IMR-90 (cell line): ENCODE measurements at regions not wholly inside any gene's neighbourhood (a gene's known extent, or its start where the extent isn't known, plus 50 kb on each side); places are given as distances from the start of the nearest gene placed in this dataset.

ENCODE experiments used
- ATAC-seq: fragments of 200-7000 bp; cut with Tn5 transposase; 2 replicates; pipeline ENCODE4 v1.9.1; 2020; ENCODE audit warnings: low read depth, mild to moderate bottlenecking, moderate library complexity
- BruUV-seq: library from RNA; stranded (reverse); fragments of 400-500 nt; replicated peaks from 2 replicates; lab custom pipeline; 2021; lab: Mats Ljungman, UMichigan
- CTCF ChIA-PET: fragments of 300-600 bp; formaldehyde crosslinking; extraction: SDS; loops from one replicate; lab custom pipeline; 2021; ENCODE audit warnings: antibody characterized with exemption; lab: Yijun Ruan, JAX
- POLR2A ChIA-PET: fragments of 300-600 bp; sonication (Branson Sonifier 250); formaldehyde crosslinking; loops from one replicate; lab custom pipeline; 2022; ENCODE audit warnings: antibody characterized with exemption; ENCODE audit not compliant: unreplicated experiment; lab: Charles Lee
- DNase-seq: peaks from one replicate; pipeline ENCODE4 v3.0.0; 2013
- H2AFZ ChIP-seq: replicated peaks from 2 replicates; pipeline ENCODE3; 2013; ENCODE audit warnings: low read length, mild to moderate bottlenecking; ENCODE audit not compliant: poor library complexity
- H2AK5ac ChIP-seq: 2 replicates; pipeline ENCODE4 v1.6.1; 2013; ENCODE audit warnings: low read depth, low read length, inconsistent platforms
- H2AK9ac ChIP-seq: replicated peaks from 2 replicates; pipeline ENCODE3; 2013; ENCODE audit warnings: mild to moderate bottlenecking, low read depth, low read length, moderate library complexity; ENCODE audit not compliant: poor library complexity
- H2BK120ac ChIP-seq: 2 replicates; pipeline ENCODE4 v1.6.1; 2013; ENCODE audit warnings: low read depth, low read length, inconsistent platforms
- H2BK15ac ChIP-seq: 3 replicates; pipeline ENCODE4 v1.6.1; 2013; ENCODE audit warnings: low read depth, low read length, inconsistent platforms
- H2BK20ac ChIP-seq: 2 replicates; pipeline ENCODE4 v1.6.1; 2013; ENCODE audit warnings: low read depth, mild to moderate bottlenecking, inconsistent platforms, low read length, moderate library complexity
- H2BK5ac ChIP-seq: 2 replicates; pipeline ENCODE4 v1.6.1; 2013; ENCODE audit warnings: mild to moderate bottlenecking, low read depth, low read length, inconsistent platforms; ENCODE audit not compliant: poor library complexity, severe bottlenecking
- H3K14ac ChIP-seq: replicated peaks from 2 replicates; pipeline ENCODE4 v1.6.1; 2013; ENCODE audit warnings: low read depth, low read length, inconsistent platforms
- H3K18ac ChIP-seq: 2 replicates; pipeline ENCODE4 v1.6.1; 2013; ENCODE audit warnings: low read depth, low read length, control low read depth
- H3K23ac ChIP-seq: 2 replicates; pipeline ENCODE4 v1.6.1; 2013; ENCODE audit warnings: low read depth, low read length, inconsistent platforms
- H3K27ac ChIP-seq: 2 replicates; pipeline ENCODE4 v1.5.1; 2013; ENCODE audit warnings: mild to moderate bottlenecking, control low read depth, low read length; ENCODE audit not compliant: insufficient read depth
- H3K27me3 ChIP-seq: 2 replicates; pipeline ENCODE4 v1.6.1; 2013; ENCODE audit warnings: low read length; ENCODE audit not compliant: control insufficient read depth, insufficient read depth
- H3K36me3 ChIP-seq: 2 replicates; pipeline ENCODE4 v1.6.1; 2013; ENCODE audit warnings: low read length, mixed read lengths; ENCODE audit not compliant: control insufficient read depth, insufficient read depth
- H3K4ac ChIP-seq: 2 replicates; pipeline ENCODE4 v1.6.1; 2013; ENCODE audit warnings: low read depth, low read length, inconsistent platforms
- H3K4me1 ChIP-seq: 2 replicates; pipeline ENCODE4 v1.6.1; 2013; ENCODE audit warnings: low read length, mixed read lengths; ENCODE audit not compliant: control insufficient read depth, insufficient read depth
- H3K4me2 ChIP-seq: 2 replicates; pipeline ENCODE4 v1.6.1; 2013; ENCODE audit warnings: low read depth, mild to moderate bottlenecking, control low read depth, low read length, moderate library complexity
- H3K4me3 ChIP-seq: 2 replicates; pipeline ENCODE4 v1.5.1; 2013; ENCODE audit warnings: low read depth, mild to moderate bottlenecking, control low read depth, low read length, moderate library complexity; ENCODE audit not compliant: insufficient read depth
- H3K56ac ChIP-seq: 2 replicates; pipeline ENCODE4 v1.6.1; 2013; ENCODE audit warnings: low read length, inconsistent platforms; ENCODE audit not compliant: insufficient read depth; ENCODE audit errors: extremely low read depth
- H3K79me1 ChIP-seq, 2 experiments: 2 replicates each; pipeline ENCODE4 v1.6.1; 2013; ENCODE audit warnings: low read length in 2 of 2, inconsistent platforms in 1 of 2, low read depth in 1 of 2
- H3K9ac ChIP-seq: 2 replicates; pipeline ENCODE4 v1.6.1; 2013; ENCODE audit warnings: low read depth, low read length, control low read depth
- H3K9me1 ChIP-seq: 2 replicates; pipeline ENCODE4 v1.6.1; 2013; ENCODE audit warnings: low read length, inconsistent platforms; ENCODE audit not compliant: insufficient read depth
- H3K9me3 ChIP-seq: 2 replicates; pipeline ENCODE4 v1.6.1; 2013; ENCODE audit warnings: low read length; ENCODE audit not compliant: control insufficient read depth, insufficient read depth
- H4K20me1 ChIP-seq: 2 replicates; pipeline ENCODE4 v1.6.1; 2013; ENCODE audit warnings: low read length, inconsistent platforms; ENCODE audit not compliant: insufficient read depth
- H4K5ac ChIP-seq: 2 replicates; pipeline ENCODE4 v1.6.1; 2013; ENCODE audit warnings: mild to moderate bottlenecking, low read depth, low read length, control low read depth
- H4K8ac ChIP-seq, 2 experiments: 2 replicates each; pipeline ENCODE4 v1.6.1; 2013; ENCODE audit warnings: low read depth in 2 of 2, low read length in 2 of 2, control low read depth in 1 of 2, inconsistent platforms in 1 of 2
- H4K91ac ChIP-seq: 2 replicates; pipeline ENCODE4 v1.6.1; 2013; ENCODE audit warnings: low read depth, low read length, inconsistent platforms; ENCODE audit not compliant: insufficient read depth
- CEBPB ChIP-seq: IDR thresholded peaks from 2 replicates; pipeline ENCODE4 v1.6.1; 2012; ENCODE audit warnings: low read depth, low read length, improper control_type of control experiment
- POLR2A ChIP-seq: IDR thresholded peaks from 2 replicates; pipeline ENCODE4 v1.6.1; 2012; ENCODE audit warnings: mild to moderate bottlenecking, low read depth, low read length
- RCOR1 ChIP-seq: IDR thresholded peaks from 2 replicates; pipeline ENCODE4 v1.6.1; 2012; ENCODE audit warnings: mild to moderate bottlenecking, low read length, improper control_type of control experiment; ENCODE audit not compliant: insufficient replicate concordance
- RFX5 ChIP-seq: IDR thresholded peaks from 2 replicates; pipeline ENCODE4 v1.8.0; 2012; ENCODE audit warnings: low read depth, mild to moderate bottlenecking, low read length, moderate library complexity
- WGBS, 2 experiments: methylation state at CpG; one replicate each; pipeline versions ENCODE4 v1.1.5 to v1.1.7; 2013; ENCODE audit warnings: missing lambda C conversion rate in 2 of 2; ENCODE audit not compliant: insufficient read length in 1 of 2; ENCODE audit errors: extremely low coverage in 2 of 2; 5-methylcytosine and 5-hydroxymethylcytosine counted together
- dilution Hi-C: fragments of 300-500 bp; cut with HindIII; formaldehyde crosslinking; loops from one replicate; pipeline ENCODE4 v1.14.3; 2018; ENCODE audit warnings: low sequenced_read_pairs; ENCODE audit not compliant: unreplicated experiment
- in situ Hi-C: fragments of 300-500 bp; cut with MboI; formaldehyde crosslinking; loops from 3 replicates; pipeline ENCODE4 v1.14.3; 2019; ENCODE audit warnings: low sequenced_read_pairs, inconsistent platforms, mixed read lengths
- intact Hi-C: fragments of 100-400 bp; cut with micrococcal nuclease; formaldehyde crosslinking; loops from 2 replicates; pipeline ENCODE4 v1.10.0; 2022
- TF ChIP-seq, protein P1 (sequence below): conservative IDR thresholded peaks from 2 replicates; pipeline ENCODE4 v1.5.1; 2012; ENCODE audit warnings: mild to moderate bottlenecking, low read depth, low read length, improper control_type of control experiment

DNA sequence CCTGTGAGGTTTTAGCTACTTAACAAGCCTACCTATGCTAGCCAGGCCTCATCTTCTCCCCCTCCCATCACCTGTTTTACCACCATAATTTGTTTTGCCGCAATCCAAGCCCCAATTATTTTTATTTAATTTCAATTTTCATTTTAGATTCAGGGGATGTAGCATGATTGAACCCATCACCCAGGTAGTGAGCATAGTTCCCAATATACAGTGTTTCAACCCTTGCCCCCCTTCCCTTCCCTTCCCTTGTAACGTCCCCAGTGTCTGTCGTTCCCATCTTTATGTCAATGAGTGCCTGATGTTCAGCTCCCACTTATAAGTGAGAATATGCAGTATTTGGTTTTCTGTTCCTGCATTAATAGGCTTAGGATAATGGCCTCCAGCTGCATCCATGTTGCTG, 885.0 kb downstream of the UQCRFS1 start:
- DNase-seq, result no peak
- Histone ChIP-seq H2AFZ (no peak overlapping the region), H3K4me3 (no peak overlapping the region), H3K56ac (no peak overlapping the region), H2AK5ac (no peak overlapping the region), H2BK15ac (no peak overlapping the region), H4K5ac (no peak overlapping the region), H3K9me3 (peaks cover 6% of the 10 kb centered on the region), H2AK9ac (no peak overlapping the region), H3K4me1 (no peaks in the 10 kb centered on the region), H3K27ac (no peak overlapping the region), H3K18ac (no peak overlapping the region), H3K9ac (no peak overlapping the region), H3K79me1 (no peaks in the 10 kb centered on the region), H2BK20ac (no peak overlapping the region), H4K8ac (no peak overlapping the region), H2BK120ac (no peak overlapping the region), H3K9me1 (no peaks in the 10 kb centered on the region), H4K91ac (no peak overlapping the region), H4K20me1 (no peaks in the 10 kb centered on the region), H3K4ac (no peak overlapping the region), H3K4me2 (no peak overlapping the region), H2BK5ac (no peak overlapping the region), H3K14ac (no peak overlapping the region), H3K23ac (no peak overlapping the region), H3K27me3 (no peaks in the 10 kb centered on the region), H3K36me3 (no peaks in the 10 kb centered on the region)
- no peak for ATAC-seq
- intact Hi-C loops (no loop called here), in situ Hi-C loops (no loop called here), dilution Hi-C loops (no loop called here)
- CTCF ChIA-PET, result no interaction called here
- TF ChIP-seq RCOR1 (no peak), CEBPB (no peak), RFX5 (no peak), POLR2A (no peak)
- TF ChIP-seq, protein P1, sequence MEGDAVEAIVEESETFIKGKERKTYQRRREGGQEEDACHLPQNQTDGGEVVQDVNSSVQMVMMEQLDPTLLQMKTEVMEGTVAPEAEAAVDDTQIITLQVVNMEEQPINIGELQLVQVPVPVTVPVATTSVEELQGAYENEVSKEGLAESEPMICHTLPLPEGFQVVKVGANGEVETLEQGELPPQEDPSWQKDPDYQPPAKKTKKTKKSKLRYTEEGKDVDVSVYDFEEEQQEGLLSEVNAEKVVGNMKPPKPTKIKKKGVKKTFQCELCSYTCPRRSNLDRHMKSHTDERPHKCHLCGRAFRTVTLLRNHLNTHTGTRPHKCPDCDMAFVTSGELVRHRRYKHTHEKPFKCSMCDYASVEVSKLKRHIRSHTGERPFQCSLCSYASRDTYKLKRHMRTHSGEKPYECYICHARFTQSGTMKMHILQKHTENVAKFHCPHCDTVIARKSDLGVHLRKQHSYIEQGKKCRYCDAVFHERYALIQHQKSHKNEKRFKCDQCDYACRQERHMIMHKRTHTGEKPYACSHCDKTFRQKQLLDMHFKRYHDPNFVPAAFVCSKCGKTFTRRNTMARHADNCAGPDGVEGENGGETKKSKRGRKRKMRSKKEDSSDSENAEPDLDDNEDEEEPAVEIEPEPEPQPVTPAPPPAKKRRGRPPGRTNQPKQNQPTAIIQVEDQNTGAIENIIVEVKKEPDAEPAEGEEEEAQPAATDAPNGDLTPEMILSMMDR, result no peak
- WGBS, 2 experiments, result 100% methylated on average over 1 of the region's 3 CpGs; no CpG with 5 or more reads in 1 of the 2 experiments
- no TSS peak for BruUV-seq
- POLR2A ChIA-PET, result no interaction called here
